Fibroblast of skin of left biceps (primary cell): ENCODE measurements at regions not wholly inside any gene's neighbourhood (a gene's known extent, or its start where the extent isn't known, plus 50 kb on each side); places are given as distances from the start of the nearest gene placed in this dataset.
"Not testable (repeated sequence)": the region's sequence is repeated elsewhere in the genome, so short reads cannot be mapped to it uniquely, and the experiment has no call there.

Experiments used
- DNase-seq, 2 experiments: peaks; one replicate each; pipeline ENCODE4 v3.0.0-alpha.2; 2013; ENCODE audit warnings: low read depth in 2 of 2

GRCh38 chr4:187065396-187065795 is 341.7 kb upstream of the FAT1 start:
- DNase-seq, result no peak

- no peak for DNase-seq
These were observed 342.1 kb upstream of the FAT1 start for GRCh38 chr4:187065806-187066205.

GRCh38 chr4:187069398-187069797 is 345.7 kb upstream of the FAT1 start:
- DNase-seq, result no peak

- no peak for DNase-seq
These were observed 346.5 kb upstream of the FAT1 start for GRCh38 chr4:187070158-187070557.

DNA sequence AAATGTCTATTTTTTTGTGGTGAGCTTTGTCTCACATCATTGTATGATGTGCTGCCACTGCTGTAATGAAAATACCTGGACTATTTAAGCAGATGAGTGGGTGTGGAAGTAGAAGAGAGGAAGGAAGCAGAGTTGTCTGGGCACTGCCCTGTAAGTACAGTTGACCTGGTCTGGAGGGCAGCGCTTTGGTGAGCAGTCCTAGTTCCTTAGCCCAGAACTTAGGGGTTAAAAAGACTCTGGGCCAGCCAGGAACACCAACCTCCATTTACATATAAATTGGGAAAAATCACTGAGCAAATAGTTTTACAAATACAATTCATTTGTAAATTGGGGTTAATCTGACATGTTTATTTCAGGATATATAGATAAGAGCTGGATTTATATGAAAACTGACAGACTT is 347.1 kb upstream of the FAT1 start:
- DNase-seq, result no peak

DNA sequence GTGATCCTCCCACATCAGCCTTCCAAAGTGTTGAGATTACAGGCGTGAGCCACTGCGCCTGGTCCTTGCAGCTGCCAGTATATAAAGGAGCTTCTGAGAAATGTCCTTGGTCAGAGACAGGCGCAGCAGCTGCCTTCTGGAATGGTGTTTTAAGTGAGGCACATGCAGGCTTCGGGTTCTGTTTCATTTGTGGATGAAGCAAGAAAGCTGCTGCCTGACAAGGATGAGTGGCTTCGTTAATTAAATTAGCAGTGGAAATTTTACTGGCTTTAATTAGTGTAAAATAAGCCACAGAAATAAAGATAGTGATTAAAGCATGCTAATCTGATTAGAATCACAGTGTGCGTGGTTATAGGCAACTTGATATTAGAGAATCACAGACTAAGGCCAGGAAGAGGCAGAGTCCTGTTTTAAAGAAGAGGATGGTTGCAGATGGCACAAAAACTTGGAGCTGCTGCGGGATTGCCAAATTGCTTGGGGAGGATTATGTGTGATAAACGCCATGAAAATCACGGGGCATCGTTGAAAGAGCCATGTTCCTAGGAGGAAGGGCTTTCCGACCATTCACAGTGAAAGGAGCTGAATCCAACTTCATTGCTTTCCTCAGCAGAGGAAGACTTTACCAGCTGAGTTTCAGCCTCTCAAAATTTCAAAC is 348.4 kb upstream of the FAT1 start:
- DNase-seq, result no peak

DNA sequence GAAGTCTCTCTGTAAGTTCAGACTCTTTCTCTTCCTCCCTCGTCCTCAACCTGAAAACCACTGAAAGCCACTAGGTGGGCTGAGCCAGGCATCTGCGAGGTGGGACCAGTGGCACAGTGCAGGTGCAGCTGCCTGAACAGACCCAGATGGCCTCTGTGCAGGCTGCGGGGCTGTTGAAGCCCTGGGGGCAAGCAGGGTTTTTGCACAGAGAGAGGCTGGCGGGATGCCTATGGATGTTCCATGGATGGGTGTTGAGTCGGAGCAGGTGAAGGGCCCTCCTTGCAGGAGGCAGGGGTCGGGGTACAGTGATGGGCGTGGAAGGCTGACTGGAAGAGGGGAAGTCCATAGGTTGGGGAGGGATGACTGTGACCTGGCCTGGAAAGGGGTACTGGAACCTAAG is 350.2 kb upstream of the FAT1 start:
- DNase-seq, result no peak

DNA sequence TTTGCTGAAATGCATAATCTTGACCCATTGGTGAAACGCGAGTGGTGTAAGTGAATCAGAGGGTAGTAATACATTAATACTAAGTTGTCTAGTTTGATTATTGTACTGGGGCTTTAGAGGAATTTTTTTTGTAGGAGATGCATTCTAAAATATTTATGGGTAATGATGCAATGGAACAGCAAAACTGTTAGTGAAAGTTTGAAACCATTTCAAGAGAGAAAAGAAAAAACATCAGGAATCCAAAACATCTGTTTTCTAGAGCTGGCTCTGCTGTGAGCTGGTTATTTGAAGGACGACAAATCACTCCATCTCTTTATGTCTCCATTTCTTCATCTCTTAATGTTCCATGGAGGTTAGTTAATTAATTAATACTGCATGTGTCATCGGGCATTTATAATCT is 351.9 kb upstream of the FAT1 start:
- peak; percentile 3 to 19 for DNase-seq

DNA sequence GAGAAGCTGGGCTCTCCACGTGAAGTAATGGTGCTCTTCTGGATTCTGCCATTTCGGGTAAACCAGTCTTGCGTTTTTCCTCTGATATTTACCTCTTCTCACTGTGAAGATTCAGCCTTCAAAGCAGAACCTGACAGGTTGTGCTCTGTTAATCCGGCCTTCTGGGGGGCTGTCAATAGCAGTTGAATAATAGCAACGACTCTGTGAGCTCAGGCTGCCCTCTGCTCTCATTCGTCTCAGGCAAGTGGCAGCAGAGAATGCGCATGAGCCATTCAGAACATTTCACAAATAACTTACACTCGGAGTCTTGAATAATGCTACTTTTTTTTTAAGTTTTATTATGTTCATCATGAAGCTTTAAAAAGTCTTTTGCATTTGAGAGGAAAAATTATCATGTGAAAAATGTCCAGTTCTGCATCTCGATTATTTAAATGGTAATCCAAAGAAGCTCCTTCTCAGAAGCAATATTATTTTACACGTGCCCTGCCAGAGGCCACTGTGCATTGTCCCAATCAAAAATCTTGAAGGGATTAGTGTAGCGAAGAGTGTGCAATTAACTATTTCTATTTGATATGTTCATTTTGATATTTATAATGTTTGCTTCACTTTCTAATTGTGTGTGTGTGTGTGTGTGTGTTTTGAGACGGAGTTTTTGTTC is 354.2 kb upstream of the FAT1 start:
- DNase-seq, result no peak

GRCh38 chr4:187084701-187085100 is 361.0 kb upstream of the FAT1 start:
- DNase-seq, result no peak

- no peak for DNase-seq
These were observed 361.7 kb upstream of the FAT1 start for GRCh38 chr4:187085339-187085738.

GRCh38 chr4:187086151-187086550 is 362.5 kb upstream of the FAT1 start:
- no peak for DNase-seq

DNA sequence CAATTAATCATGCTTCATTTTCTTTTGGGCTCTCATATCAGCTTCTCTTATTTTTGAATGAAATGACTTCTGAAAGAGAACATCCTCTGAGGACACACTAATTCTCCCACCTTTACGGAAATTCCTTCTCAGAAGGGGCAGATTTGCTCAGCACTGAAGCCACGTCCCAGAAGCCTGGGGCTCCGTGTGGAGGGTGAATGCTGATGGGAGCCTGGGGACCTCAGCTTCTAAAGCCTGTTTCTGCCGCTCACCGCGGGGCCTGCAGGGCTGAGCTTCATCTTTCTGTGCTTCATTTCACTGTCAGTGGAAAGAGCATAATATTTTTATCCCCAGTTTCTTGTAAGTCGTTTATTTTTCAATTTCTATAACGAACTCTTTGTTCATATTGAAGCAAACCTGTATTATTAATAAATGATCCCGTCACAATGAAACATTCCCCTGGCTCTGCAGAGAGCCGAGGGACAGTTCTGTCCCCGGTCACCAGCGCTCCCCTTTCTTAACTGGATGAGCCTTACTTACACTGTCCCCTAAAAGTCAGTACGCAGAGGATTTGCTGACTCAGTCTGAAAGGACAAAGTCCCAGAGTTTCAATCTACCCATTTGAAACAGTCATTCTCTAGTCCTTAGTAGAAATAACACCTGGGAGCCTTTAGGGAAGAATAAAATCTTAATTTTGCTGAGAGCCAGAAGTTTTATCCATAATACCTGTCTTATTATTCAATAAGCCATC is 364.6 kb upstream of the FAT1 start:
- no peak for DNase-seq

- no peak for DNase-seq
These were observed 366.7 kb upstream of the FAT1 start for GRCh38 chr4:187090401-187090800.

DNA sequence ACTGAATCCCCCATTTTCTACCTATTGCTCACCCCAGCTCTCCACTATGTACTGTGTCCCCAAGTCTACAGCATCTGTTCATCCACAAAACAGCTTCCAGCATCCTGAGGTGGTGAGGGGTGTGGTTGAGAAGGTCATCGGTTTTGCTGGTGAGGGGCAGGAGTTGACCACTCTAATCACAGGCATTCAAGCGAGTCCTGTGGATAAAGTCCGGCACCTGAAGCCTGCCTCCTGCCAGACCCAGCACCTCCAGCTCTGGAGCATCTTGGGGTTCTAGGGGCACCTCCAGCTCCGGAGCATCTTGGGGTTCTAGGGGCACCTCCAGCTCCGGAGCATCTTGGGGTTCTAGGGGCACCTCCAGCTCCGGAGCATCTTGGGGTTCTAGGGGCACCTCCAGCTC is 367.2 kb upstream of the FAT1 start:
- DNase-seq, result not testable (repeated sequence)

GRCh38 chr4:187094144-187094543 is 370.5 kb upstream of the FAT1 start:
- no peak for DNase-seq

DNA sequence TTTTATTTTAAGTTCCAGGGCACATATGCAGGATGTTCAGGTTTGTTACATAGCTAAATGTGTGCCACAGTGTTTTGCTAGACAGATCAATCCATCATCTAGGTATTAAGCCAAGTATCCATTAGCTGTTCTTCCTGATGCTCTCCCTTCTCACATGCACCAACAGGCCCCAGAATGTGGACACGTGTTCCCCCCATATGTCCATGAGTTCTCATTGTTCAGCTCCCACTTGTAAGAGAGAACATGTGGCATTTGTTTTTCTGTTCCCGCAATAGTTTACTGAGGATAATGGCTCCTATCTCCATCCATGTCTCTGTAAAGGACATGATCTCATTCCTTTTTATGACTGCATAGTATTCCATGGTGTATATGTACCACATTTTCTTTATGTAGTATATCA is 374.8 kb upstream of the FAT1 start:
- DNase-seq, result no peak

- no peak for DNase-seq
These were observed 379.7 kb upstream of the FAT1 start for GRCh38 chr4:187103351-187103750.

GRCh38 chr4:187108845-187109244 is 385.2 kb upstream of the FAT1 start:
- DNase-seq, result no peak

DNA sequence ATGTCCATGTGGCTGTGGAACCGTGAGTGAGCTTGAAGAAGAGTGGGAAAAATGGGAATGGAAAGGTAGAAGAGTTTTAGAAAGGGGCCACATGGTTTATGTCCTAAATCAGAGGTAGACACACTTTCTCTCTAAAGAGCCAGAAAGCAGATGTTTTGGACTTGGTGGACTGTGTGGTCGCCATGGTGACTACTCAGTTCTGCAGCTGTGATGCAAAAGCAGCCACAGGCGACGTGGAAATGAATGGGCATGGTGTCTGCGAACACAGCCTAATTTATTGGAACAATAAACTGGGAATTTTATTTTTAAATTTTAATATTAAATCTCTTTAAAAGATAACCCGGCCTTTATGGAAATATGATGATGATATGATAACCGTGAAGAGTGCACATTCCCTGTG is 386.0 kb upstream of the FAT1 start:
- DNase-seq, result no peak

- DNase-seq, result no peak
These were observed 394.5 kb upstream of the FAT1 start for GRCh38 chr4:187118166-187118565.

DNA sequence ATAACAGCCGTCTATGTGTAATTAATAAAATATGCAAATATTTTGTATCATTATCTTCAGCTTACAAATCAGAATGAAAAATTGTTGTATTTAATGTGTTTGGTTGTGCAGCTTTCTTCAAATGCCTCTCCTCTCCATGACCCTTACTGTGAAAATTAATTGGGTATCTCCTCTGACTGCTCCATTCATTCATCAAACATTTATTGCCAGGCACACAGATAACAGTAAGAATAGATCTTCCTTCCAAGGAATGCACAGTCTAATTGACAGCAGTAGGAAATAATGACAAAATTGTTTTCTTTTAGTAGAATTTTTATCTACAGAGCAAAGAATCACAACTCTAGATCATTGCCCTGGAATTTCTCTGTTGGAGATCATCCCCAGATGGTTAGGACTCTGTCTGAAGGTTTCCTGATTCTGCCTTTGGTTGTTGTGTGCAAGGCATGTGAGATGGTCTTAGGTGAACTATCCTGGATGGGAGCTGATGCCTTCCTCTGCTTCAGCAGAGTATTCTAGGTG is 395.0 kb upstream of the FAT1 start:
- no peak for DNase-seq

DNA sequence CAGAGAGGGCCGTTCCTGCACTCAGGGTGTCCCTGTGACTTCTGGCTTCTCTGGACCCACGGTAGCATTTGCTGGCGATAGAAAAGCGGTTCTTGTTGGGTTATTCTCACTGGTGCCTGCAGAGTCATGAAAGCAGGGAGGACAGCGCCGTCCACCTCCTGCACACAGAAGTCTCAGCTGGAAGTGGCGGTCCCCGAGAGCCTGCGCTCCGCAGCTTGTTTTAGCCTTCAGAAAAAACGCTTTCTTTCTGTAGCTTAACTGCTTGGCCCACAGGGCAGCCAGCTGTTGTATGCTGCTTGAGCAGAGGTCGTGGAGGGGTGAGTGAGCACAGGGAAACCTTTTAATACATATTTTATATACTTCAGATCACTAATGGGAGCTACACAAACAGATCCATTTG is 400.7 kb upstream of the FAT1 start:
- DNase-seq, result no peak
